Endodermal cell (in vitro differentiated cells): ENCODE measurements at regions not wholly inside any gene's neighbourhood (a gene's known extent, or its start where the extent isn't known, plus 50 kb on each side); places are given as distances from the start of the nearest gene placed in this dataset.

Source experiments
- DNase-seq: peaks from one replicate; pipeline ENCODE4 v3.0.0-alpha.2; 2017
- H3K27ac ChIP-seq: 2 replicates; pipeline ENCODE4 v1.5.1; 2013; ENCODE audit warnings: mild to moderate bottlenecking, low read depth, low read length, moderate library complexity
- H3K27me3 ChIP-seq: 2 replicates; pipeline ENCODE4 v1.6.1; 2013; ENCODE audit warnings: mild to moderate bottlenecking, low read length, moderate library complexity; ENCODE audit not compliant: insufficient read depth, control insufficient read depth, poor library complexity, severe bottlenecking
- H3K36me3 ChIP-seq: 2 replicates; pipeline ENCODE4 v1.7.0; 2013; ENCODE audit warnings: mild to moderate bottlenecking, low read length, moderate library complexity; ENCODE audit not compliant: control insufficient read depth, insufficient read depth
- H3K4me1 ChIP-seq: one replicate; pipeline ENCODE4 v1.7.0; 2013; ENCODE audit warnings: low read length; ENCODE audit not compliant: control insufficient read depth, insufficient read depth
- H3K4me3 ChIP-seq: 2 replicates; pipeline ENCODE4 v1.5.1; 2013; ENCODE audit warnings: mild to moderate bottlenecking, low read length, moderate library complexity
- H3K9ac ChIP-seq: 2 replicates; pipeline ENCODE4 v1.6.1; 2013; ENCODE audit warnings: mild to moderate bottlenecking, low read length, moderate library complexity; ENCODE audit not compliant: poor library complexity, severe bottlenecking; ENCODE audit errors: extremely low read depth
- H3K9me3 ChIP-seq: 2 replicates; pipeline ENCODE4 v1.6.1; 2013; ENCODE audit warnings: mild to moderate bottlenecking, low read length, moderate library complexity; ENCODE audit not compliant: control insufficient read depth
- H3K27ac Mint-ChIP-seq: 2 replicates; pipeline ENCODE4 v1.8.0; 2020; ENCODE audit warnings: mixed read lengths
- H3K27me3 Mint-ChIP-seq: 2 replicates; pipeline ENCODE4 v1.8.0; 2021; ENCODE audit warnings: mild to moderate bottlenecking, mixed read lengths; ENCODE audit not compliant: insufficient read depth
- H3K36me3 Mint-ChIP-seq: 2 replicates; pipeline ENCODE4 v1.8.0; 2020; ENCODE audit warnings: low read depth, mixed read lengths
- H3K4me1 Mint-ChIP-seq: 2 replicates; pipeline ENCODE4 v1.8.0; 2020; ENCODE audit warnings: mixed read lengths
- H3K4me3 Mint-ChIP-seq: 2 replicates; pipeline ENCODE4 v1.8.0; 2020; ENCODE audit warnings: mild to moderate bottlenecking, moderate library complexity, mixed read lengths
- H3K9me3 Mint-ChIP-seq: 2 replicates; pipeline ENCODE4 v1.8.0; 2020; ENCODE audit warnings: mild to moderate bottlenecking, mixed read lengths
- WGBS, 2 experiments: methylation state at CpG; one replicate each; pipeline versions ENCODE4 v1.1.5 to v1.1.7; 2013; ENCODE audit warnings: missing lambda C conversion rate in 2 of 2, mixed read lengths in 1 of 2; ENCODE audit not compliant: insufficient coverage in 1 of 2, insufficient read length in 1 of 2; 5-methylcytosine and 5-hydroxymethylcytosine counted together
- TF ChIP-seq, protein P1 (sequence below): fragments of 200-600 bp; sonication (generic); conservative IDR thresholded peaks from 2 replicates; pipeline ENCODE4 v1.5.0; 2021; ENCODE audit warnings: antibody characterized with exemption, mild to moderate bottlenecking

DNA sequence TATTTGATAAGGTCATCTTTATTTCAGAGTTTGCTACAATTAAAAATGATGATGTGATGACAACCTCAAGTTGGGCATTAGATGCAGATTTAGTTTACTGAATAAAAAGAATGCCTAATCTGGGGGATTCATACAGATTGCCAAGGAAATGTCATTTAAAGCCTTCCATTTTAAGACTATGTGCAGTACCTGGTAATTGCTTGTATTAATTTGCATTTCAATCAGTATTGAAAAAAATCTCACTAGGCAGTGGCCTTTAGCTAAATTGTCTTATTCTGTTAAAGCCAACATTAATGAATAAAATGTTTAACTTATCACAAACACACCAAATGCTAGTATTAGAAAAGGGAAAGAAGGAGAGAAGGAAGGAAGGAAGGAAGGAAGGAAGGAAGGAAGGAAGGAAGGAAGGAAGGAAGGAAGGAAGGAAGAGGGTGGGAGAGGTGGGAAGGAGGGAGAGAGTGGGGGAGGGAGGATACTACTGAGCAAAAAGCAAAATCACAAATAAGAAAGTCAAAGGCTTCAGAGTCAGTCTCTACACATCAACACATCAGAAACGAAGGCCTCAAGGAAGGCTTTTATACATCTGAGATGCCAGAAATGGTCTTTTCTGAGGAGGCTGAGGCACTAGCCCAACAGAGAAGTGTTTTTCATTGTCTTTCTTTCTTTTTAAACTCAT, 271.1 kb upstream of the CLEC14A start:
- Mint-ChIP-seq H3K27me3 (no peaks in the 10 kb centered on the region), H3K36me3 (peaks cover 11% of the 10 kb centered on the region), H3K27ac (no peak overlapping the region), H3K4me3 (no peak overlapping the region), H3K9me3 (peaks cover 13% of the 10 kb centered on the region), H3K4me1 (peaks cover 19% of the 10 kb centered on the region)
- Histone ChIP-seq H3K4me3 (peak overlapping the region; percentile 44), H3K27ac (no peak overlapping the region), H3K9me3 (peaks cover 45% of the 10 kb centered on the region), H3K27me3 (no peaks in the 10 kb centered on the region), H3K36me3 (peaks cover 25% of the 10 kb centered on the region), H3K4me1 (no peaks in the 10 kb centered on the region), H3K9ac (no peak overlapping the region)
- WGBS, 2 experiments: 83% methylated on average over 1 of the region's 1 CpG; no CpG with 5 or more reads in 1 of the 2 experiments
- DNase-seq: no peak
- TF ChIP-seq, protein P1, sequence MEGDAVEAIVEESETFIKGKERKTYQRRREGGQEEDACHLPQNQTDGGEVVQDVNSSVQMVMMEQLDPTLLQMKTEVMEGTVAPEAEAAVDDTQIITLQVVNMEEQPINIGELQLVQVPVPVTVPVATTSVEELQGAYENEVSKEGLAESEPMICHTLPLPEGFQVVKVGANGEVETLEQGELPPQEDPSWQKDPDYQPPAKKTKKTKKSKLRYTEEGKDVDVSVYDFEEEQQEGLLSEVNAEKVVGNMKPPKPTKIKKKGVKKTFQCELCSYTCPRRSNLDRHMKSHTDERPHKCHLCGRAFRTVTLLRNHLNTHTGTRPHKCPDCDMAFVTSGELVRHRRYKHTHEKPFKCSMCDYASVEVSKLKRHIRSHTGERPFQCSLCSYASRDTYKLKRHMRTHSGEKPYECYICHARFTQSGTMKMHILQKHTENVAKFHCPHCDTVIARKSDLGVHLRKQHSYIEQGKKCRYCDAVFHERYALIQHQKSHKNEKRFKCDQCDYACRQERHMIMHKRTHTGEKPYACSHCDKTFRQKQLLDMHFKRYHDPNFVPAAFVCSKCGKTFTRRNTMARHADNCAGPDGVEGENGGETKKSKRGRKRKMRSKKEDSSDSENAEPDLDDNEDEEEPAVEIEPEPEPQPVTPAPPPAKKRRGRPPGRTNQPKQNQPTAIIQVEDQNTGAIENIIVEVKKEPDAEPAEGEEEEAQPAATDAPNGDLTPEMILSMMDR: no peak

GRCh38 chr14:38524636-38525509, 269.0 kb upstream of the CLEC14A start:
- 64 to 77% methylated on average over 2 of the region's 2 CpGs for WGBS, 2 experiments
- H3K9ac ChIP-seq: no peak overlapping the region
- H3K27ac Mint-ChIP-seq: peak overlapping the region; percentile 91
- H3K4me1 ChIP-seq: no peaks in the 10 kb centered on the region
- no peak overlapping the region for H3K4me3 Mint-ChIP-seq
- peak overlapping the region; percentile 5 for H3K4me3 ChIP-seq
- peaks cover 15% of the 10 kb centered on the region for H3K36me3 ChIP-seq
- no peaks in the 10 kb centered on the region for H3K27me3 Mint-ChIP-seq
- DNase-seq: peak; percentile 54
- H3K36me3 Mint-ChIP-seq: peaks cover 4% of the 10 kb centered on the region
- H3K9me3 Mint-ChIP-seq: peaks cover 6% of the 10 kb centered on the region
- peaks cover 19% of the 10 kb centered on the region for H3K4me1 Mint-ChIP-seq
- no peak overlapping the region for H3K27ac ChIP-seq
- peaks cover 25% of the 10 kb centered on the region for H3K9me3 ChIP-seq
- H3K27me3 ChIP-seq: no peaks in the 10 kb centered on the region
- TF ChIP-seq, protein P1: no peak

GRCh38 chr14:38522724-38523123, 266.8 kb upstream of the CLEC14A start:
- TF ChIP-seq, protein P1: no peak
- H3K9me3 Mint-ChIP-seq: no peaks in the 10 kb centered on the region
- Histone ChIP-seq H3K4me1 (no peaks in the 10 kb centered on the region), H3K9ac (no peak overlapping the region), H3K36me3 (peaks cover 4% of the 10 kb centered on the region), H3K27me3 (no peaks in the 10 kb centered on the region), H3K4me3 (no peak overlapping the region), H3K9me3 (peaks cover 5% of the 10 kb centered on the region), H3K27ac (no peak overlapping the region)
- DNase-seq: no peak
- 86 to 100% methylated on average over 1 to 3 of the region's 3 CpGs for WGBS, 2 experiments
- H3K27me3 Mint-ChIP-seq: no peaks in the 10 kb centered on the region
- peaks cover 19% of the 10 kb centered on the region for H3K4me1 Mint-ChIP-seq
- H3K4me3 Mint-ChIP-seq: no peak overlapping the region
- H3K36me3 Mint-ChIP-seq: peaks cover 4% of the 10 kb centered on the region
- no peak overlapping the region for H3K27ac Mint-ChIP-seq
